Naive B cell (primary cell): ENCODE measurements at regions not wholly inside any gene's neighbourhood (a gene's known extent, or its start where the extent isn't known, plus 50 kb on each side); places are given as distances from the start of the nearest gene placed in this dataset.

Experiments used
- ATAC-seq, 2 donors: fragments of 150-1000 bp; cut with Tn5 transposase; 2 replicates each; pipeline ENCODE4 v1.10.0; 2021; ENCODE audit warnings: low read depth in 2 of 2, mild to moderate bottlenecking in 2 of 2, moderate library complexity in 2 of 2
- DNase-seq: peaks from one replicate; pipeline ENCODE4 v3.0.0; 2022
- H3K27ac Mint-ChIP-seq, 6 donors: one replicate each; pipeline ENCODE4 v1.8.0; 2020 to 2022; ENCODE audit warnings: mild to moderate bottlenecking in 6 of 6, mixed read lengths in 6 of 6, moderate library complexity in 5 of 6, inconsistent platforms in 2 of 6
- H3K27me3 Mint-ChIP-seq, 3 donors: one replicate each; pipeline ENCODE4 v1.8.0; 2021 to 2022; ENCODE audit warnings: mixed read lengths in 3 of 3, mild to moderate bottlenecking in 1 of 3
- H3K36me3 Mint-ChIP-seq, 2 donors: one replicate each; pipeline ENCODE4 v1.8.0; 2020 to 2022; ENCODE audit warnings: mixed read lengths in 2 of 2, inconsistent platforms in 1 of 2, mild to moderate bottlenecking in 1 of 2
- H3K4me1 Mint-ChIP-seq, 3 donors: one replicate each; pipeline ENCODE4 v1.8.0; 2020 to 2022; ENCODE audit warnings: mixed read lengths in 3 of 3, inconsistent platforms in 1 of 3, mild to moderate bottlenecking in 1 of 3, moderate library complexity in 1 of 3
- H3K4me3 Mint-ChIP-seq, 8 donors: one replicate each; pipeline ENCODE4 v1.8.0; 2020 to 2022; ENCODE audit warnings: mild to moderate bottlenecking in 8 of 8, mixed read lengths in 8 of 8, moderate library complexity in 8 of 8, inconsistent platforms in 2 of 8
- H3K9me3 Mint-ChIP-seq, 7 donors: one replicate each; pipeline ENCODE4 v1.8.0; 2020 to 2022; ENCODE audit warnings: mixed read lengths in 7 of 7, mild to moderate bottlenecking in 5 of 7, inconsistent platforms in 2 of 7, moderate library complexity in 1 of 7

DNA sequence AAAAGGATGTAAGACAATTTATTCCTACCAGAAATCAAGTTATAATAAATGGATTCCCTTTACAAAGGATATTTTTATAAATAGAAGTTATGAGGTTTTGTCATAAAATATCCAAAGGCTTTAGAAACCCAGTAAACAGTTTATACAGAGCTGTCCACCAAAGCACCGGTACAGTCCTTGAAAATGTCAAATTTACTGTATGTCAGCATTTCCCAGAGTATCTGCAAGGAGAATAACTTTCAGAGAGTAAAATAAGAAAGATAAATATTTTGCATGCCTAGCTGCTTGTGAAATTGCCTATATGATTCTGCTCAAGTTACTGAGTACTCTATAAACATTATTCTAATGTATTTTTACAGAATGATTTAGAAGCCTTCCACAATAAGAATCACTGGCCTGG lies 923.3 kb upstream of the DDX18 start:
- Mint-ChIP-seq H3K27me3 (no peaks in the 10 kb centered on the region), H3K4me1 (no peaks in the 10 kb centered on the region), H3K27ac (no peak overlapping the region), H3K36me3 (no peaks in the 10 kb centered on the region), H3K9me3 (peaks cover 5 to 19% (median 14%) of the 10 kb centered on the region in 7 donors), H3K4me3 (no peak overlapping the region)
- DNase-seq, result no peak
- no peak for ATAC-seq

DNA sequence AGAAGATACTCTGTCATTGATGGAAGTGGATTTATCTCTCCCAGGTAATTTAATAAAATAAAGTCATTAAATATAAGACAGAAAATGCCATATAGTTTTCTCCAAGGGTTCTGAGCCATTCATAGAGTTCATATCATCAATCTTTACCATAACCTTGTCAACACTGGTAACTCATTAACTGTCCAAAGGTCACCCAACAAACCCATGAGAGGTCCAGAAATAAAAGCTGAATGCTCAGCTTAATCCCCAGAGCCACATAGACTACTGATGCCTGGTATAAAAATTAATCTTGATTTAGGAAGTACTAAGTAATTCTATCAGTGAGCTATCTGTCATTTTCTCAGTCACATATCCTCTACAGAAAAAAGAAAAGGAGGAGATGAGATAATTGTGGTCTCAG lies 903.0 kb upstream of the DDX18 start:
- DNase-seq (no peak), ATAC-seq (no peak)
- H3K36me3 Mint-ChIP-seq, result no peaks in the 10 kb centered on the region
- no peaks in the 10 kb centered on the region for H3K4me1 Mint-ChIP-seq
- H3K27ac Mint-ChIP-seq, result no peak overlapping the region
- H3K27me3 Mint-ChIP-seq, result no peaks in the 10 kb centered on the region
- no peak overlapping the region for H3K4me3 Mint-ChIP-seq
- H3K9me3 Mint-ChIP-seq, result peaks cover 0 to 13% (median 0%) of the 10 kb centered on the region in 7 donors

DNA sequence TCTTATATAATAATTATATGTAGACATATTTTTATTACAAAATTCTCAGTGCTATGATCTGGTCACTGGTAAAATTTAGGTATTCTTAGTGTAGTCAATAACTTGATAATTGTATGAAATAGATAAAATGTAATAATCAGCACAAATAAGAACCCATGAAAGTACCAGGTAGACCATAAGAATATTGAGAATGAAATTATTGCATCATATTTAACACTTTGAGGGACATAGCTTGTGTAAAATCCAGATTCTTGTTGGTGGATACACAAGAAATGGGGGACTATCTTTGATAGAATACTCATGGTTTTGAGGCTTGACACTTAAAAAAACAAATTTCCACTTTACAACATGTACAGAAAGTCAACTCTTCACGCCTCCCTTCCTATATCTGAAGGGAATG lies 898.8 kb upstream of the DDX18 start:
- H3K4me1 Mint-ChIP-seq, result no peaks in the 10 kb centered on the region
- H3K36me3 Mint-ChIP-seq, result no peaks in the 10 kb centered on the region
- DNase-seq, result no peak
- H3K27me3 Mint-ChIP-seq, result no peaks in the 10 kb centered on the region
- peaks cover 0 to 10% (median 1%) of the 10 kb centered on the region in 7 donors for H3K9me3 Mint-ChIP-seq
- ATAC-seq, result no peak
- H3K4me3 Mint-ChIP-seq, result no peak overlapping the region
- H3K27ac Mint-ChIP-seq, result no peak overlapping the region

DNA sequence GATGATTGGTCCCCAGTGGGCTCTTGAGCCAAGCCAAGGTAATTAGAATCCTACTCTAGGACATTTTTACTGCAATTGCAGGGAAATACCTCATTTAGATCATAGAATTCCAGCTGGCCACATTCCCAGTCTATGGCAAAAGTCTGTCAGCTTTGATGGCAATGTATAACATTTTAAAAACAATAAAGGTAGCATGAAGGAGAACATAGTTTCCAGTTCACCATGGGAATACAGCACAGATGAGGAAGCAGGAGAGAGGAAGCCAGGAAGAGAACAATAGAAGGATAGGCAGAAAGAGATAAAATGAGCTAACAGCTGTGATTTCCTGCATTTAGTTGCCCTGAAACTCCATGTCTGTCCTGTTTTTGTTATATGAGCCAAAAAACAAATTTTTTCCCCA lies 897.3 kb upstream of the DDX18 start:
- no peak for ATAC-seq
- H3K27ac Mint-ChIP-seq, result no peak overlapping the region
- H3K9me3 Mint-ChIP-seq, result peaks cover 0 to 10% (median 1%) of the 10 kb centered on the region in 7 donors
- H3K27me3 Mint-ChIP-seq, result no peaks in the 10 kb centered on the region
- no peak overlapping the region for H3K4me3 Mint-ChIP-seq
- H3K4me1 Mint-ChIP-seq, result no peaks in the 10 kb centered on the region
- H3K36me3 Mint-ChIP-seq, result no peaks in the 10 kb centered on the region
- no peak for DNase-seq

DNA sequence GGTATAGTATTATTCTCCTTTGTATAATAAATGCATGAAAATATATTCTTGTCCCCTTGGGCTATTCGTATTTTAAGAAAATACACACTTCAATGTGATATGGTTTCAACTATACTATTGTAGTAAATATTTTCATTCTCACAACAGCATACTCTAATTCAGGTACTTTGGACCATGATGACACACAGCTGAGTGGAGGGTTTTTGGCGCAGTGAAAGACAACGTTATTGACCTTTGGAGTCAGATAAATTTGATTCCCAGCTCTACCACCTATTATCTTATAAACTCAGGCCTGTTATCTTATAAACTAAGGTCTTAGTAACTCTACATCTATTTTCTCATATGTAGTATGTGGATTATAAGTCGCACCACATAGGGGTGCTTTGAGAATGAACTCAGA lies 895.9 kb upstream of the DDX18 start:
- H3K36me3 Mint-ChIP-seq, result no peaks in the 10 kb centered on the region
- no peak for DNase-seq
- H3K4me1 Mint-ChIP-seq, result no peaks in the 10 kb centered on the region
- H3K27me3 Mint-ChIP-seq, result no peaks in the 10 kb centered on the region
- H3K4me3 Mint-ChIP-seq, result no peak overlapping the region
- H3K27ac Mint-ChIP-seq, result no peak overlapping the region
- H3K9me3 Mint-ChIP-seq, result peaks cover 0 to 8% (median 1%) of the 10 kb centered on the region in 7 donors
- ATAC-seq, result no peak

DNA sequence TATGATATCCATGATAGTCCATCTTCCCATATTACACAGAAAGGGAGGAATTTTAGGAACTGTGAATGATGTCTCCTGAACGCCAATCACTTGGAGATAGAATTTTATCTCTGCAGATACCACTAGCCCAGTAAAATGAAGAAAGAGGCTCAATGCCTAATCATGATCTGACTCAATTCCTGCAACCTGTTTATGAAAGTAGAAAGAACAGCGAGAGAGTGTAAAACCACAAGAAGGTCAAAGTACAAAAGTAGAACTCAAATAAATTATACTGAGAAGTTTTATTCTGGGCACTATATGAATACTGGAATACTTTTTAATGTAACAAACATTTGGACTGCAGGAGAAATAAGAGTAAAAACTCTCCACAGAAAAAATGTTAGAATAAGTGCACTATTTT lies 892.1 kb upstream of the DDX18 start:
- no peak for DNase-seq
- Mint-ChIP-seq H3K27me3 (no peaks in the 10 kb centered on the region), H3K36me3 (no peaks in the 10 kb centered on the region), H3K4me3 (no peak overlapping the region), H3K4me1 (no peaks in the 10 kb centered on the region), H3K9me3 (peaks cover 0 to 6% (median 3%) of the 10 kb centered on the region in 7 donors), H3K27ac (no peak overlapping the region)
- no peak for ATAC-seq

DNA sequence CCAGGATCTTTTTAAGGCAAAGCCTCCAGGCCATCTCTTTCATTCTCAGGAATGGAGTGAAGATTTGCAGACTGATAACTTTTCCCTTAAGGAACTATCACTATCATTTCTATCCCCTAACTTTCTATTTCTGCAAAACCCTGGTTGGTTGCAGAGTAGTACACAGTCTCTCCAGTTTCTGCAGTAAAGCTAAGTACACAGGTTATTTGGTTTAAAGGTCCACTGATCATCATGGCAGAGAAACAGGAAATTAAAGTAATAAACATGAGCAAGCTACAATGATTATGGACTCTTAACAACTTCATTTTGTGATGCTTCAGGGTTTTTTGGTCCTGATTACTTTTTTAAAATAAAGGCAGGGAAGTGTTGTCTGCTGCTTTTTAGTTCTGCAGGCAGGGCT lies 890.0 kb upstream of the DDX18 start:
- ATAC-seq (no peak), DNase-seq (no peak)
- Mint-ChIP-seq H3K4me3 (no peak overlapping the region), H3K4me1 (no peaks in the 10 kb centered on the region), H3K9me3 (peaks cover 0 to 6% (median 3%) of the 10 kb centered on the region in 7 donors), H3K27me3 (no peaks in the 10 kb centered on the region), H3K27ac (no peak overlapping the region), H3K36me3 (no peaks in the 10 kb centered on the region)

DNA sequence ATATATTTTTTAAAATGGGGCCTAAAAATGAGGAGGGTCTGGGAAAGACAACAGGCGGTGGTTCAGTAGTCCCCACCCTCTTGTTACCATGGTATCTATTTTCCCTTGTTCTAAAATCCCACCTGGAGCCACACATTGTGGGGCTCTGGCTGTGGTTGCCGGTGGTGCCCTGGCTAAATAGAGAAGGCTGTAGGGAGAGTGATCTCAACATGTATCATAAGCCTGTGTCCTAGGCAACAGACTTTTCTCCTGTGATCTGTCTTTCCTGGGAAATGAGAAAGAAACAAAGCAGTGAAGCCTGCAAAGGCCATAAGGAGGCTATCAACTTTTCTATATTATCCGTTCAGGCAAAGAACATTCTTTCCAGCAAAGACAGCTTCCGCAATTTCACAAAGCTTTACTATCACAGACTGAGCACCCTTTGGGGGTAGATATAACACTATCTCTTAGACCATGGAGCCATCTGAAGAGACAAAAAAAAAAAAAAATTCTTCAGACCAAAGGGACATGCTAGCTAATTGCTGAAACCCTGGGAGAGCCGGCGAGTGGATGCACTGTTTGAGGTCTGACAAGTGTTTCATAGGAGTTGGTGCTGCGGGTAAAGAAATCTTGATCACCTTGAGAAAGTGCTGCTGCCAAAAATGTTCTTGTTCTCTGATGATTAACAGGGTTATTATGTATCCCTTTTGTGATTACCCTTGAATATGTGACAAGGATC lies 879.2 kb upstream of the DDX18 start:
- H3K27me3 Mint-ChIP-seq, result no peaks in the 10 kb centered on the region
- H3K9me3 Mint-ChIP-seq, result peaks cover 2 to 16% (median 9%) of the 10 kb centered on the region in 7 donors
- no peaks in the 10 kb centered on the region for H3K36me3 Mint-ChIP-seq
- no peak overlapping the region for H3K27ac Mint-ChIP-seq
- ATAC-seq (no peak), DNase-seq (no peak)
- no peaks in the 10 kb centered on the region for H3K4me1 Mint-ChIP-seq
- no peak overlapping the region for H3K4me3 Mint-ChIP-seq

DNA sequence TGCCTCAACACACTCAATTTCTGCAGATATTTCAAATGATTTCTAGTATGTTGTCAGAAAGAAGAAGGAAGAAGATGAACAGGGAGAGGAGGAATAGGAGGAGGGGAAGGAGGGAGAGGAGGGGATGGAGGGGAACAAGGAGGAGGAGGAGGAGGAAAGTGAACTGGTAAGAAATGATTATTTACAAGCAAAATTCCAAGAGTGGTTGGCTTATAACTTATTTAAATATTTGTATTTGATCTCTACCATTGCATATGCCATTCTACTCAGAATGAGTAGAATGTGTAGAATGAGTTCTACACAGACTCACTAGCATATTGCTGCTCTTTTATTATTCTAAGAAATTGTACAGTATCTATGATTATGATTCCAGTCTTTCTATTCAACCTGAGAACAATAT lies 866.2 kb upstream of the DDX18 start:
- no peak overlapping the region for H3K4me3 Mint-ChIP-seq
- peaks cover 0 to 5% (median 2%) of the 10 kb centered on the region in 7 donors for H3K9me3 Mint-ChIP-seq
- H3K27me3 Mint-ChIP-seq, result no peaks in the 10 kb centered on the region
- H3K4me1 Mint-ChIP-seq, result no peaks in the 10 kb centered on the region
- ATAC-seq (no peak), DNase-seq (no peak)
- no peaks in the 10 kb centered on the region for H3K36me3 Mint-ChIP-seq
- H3K27ac Mint-ChIP-seq, result no peak overlapping the region

DNA sequence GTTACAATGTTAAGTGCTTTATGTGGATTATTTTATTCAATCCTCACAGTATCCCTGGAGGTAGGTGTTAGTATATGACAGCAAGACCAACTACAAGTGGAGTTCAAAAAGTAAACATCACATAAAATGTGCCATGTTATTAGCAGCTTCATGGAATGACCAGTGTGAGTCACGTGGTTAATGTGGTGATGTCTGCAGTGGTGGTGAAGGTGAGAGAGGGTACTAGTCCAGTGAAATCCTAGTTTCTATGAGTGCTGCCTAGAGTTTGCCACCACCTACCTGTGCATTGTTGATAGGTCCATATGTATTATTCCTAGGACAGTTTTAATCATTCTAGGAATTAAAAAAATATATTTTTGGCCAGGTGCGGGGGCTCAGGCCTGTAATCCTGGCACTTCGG lies 865.2 kb upstream of the DDX18 start:
- no peaks in the 10 kb centered on the region for H3K27me3 Mint-ChIP-seq
- H3K9me3 Mint-ChIP-seq, result peaks cover 0 to 5% (median 4%) of the 10 kb centered on the region in 7 donors
- no peak for DNase-seq
- no peak overlapping the region for H3K4me3 Mint-ChIP-seq
- H3K4me1 Mint-ChIP-seq, result no peaks in the 10 kb centered on the region
- H3K27ac Mint-ChIP-seq, result no peak overlapping the region
- ATAC-seq, result no peak
- H3K36me3 Mint-ChIP-seq, result no peaks in the 10 kb centered on the region

DNA sequence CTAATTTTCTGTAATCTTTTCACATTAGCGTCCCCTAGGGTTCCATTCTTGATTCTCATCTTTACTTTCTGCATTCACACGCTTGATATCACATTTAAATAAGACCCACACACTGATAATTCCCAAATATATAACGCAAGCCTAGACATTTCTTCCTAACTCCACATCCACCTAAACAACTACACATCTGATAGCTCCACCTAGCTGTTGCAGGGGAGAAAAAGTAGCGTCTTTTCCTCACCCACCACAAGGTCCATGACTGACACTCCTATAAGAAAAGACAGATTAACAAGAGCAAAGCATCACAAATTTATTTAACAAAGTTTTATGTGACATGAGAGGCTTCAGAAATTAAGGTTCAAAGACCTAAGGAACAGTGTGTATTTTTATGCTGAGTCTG lies 862.2 kb upstream of the DDX18 start:
- DNase-seq (no peak), ATAC-seq (no peak)
- Mint-ChIP-seq H3K27me3 (no peaks in the 10 kb centered on the region), H3K9me3 (peaks cover 3 to 20% (median 6%) of the 10 kb centered on the region in 7 donors), H3K4me3 (no peak overlapping the region), H3K36me3 (no peaks in the 10 kb centered on the region), H3K27ac (no peak overlapping the region), H3K4me1 (no peaks in the 10 kb centered on the region)

DNA sequence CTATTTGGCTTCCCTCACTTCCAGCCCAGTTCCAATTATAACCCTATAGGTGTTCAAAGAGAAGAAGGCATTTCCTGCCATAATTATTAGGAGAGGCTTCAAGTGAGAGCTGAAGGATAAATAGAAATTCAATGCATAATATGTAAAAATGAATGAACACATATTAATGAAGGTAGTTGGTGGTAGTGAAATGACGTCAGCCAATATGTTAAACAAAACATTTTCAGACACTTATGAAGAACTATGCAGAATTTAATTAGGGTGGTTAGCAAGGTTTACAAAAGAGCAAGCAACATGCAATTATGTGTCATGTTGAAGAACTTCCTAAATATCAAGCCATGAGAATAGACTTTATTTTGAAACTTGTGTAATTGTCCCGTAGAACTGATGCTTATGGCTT lies 858.8 kb upstream of the DDX18 start:
- H3K4me1 Mint-ChIP-seq, result no peaks in the 10 kb centered on the region
- H3K27me3 Mint-ChIP-seq, result no peaks in the 10 kb centered on the region
- no peak overlapping the region for H3K4me3 Mint-ChIP-seq
- ATAC-seq (no peak), DNase-seq (no peak)
- peaks cover 0 to 34% (median 11%) of the 10 kb centered on the region in 7 donors for H3K9me3 Mint-ChIP-seq
- H3K36me3 Mint-ChIP-seq, result no peaks in the 10 kb centered on the region
- H3K27ac Mint-ChIP-seq, result no peak overlapping the region

DNA sequence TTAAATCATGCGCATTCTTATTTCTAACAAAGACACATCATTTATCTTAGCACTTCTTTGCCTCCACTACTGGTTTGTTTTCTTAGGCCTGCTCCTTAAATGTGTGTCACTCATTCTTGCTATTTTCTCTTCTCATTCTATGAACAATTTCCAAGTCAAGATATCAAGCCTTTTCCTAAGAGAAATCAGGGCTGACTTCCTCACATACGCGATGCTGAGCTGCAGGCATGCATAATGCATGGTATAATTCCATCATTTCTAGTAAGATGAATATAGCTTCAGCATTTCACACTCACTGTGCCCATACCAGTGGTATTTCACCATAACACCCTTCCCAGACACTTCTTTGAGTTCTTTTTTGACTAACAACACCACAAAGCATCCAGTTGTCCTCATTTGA lies 838.9 kb upstream of the DDX18 start:
- Mint-ChIP-seq H3K27ac (no peak overlapping the region), H3K9me3 (peaks cover 2 to 22% (median 7%) of the 10 kb centered on the region in 7 donors), H3K4me3 (no peak overlapping the region), H3K27me3 (no peaks in the 10 kb centered on the region), H3K4me1 (no peaks in the 10 kb centered on the region), H3K36me3 (no peaks in the 10 kb centered on the region)
- ATAC-seq, result no peak
- no peak for DNase-seq

DNA sequence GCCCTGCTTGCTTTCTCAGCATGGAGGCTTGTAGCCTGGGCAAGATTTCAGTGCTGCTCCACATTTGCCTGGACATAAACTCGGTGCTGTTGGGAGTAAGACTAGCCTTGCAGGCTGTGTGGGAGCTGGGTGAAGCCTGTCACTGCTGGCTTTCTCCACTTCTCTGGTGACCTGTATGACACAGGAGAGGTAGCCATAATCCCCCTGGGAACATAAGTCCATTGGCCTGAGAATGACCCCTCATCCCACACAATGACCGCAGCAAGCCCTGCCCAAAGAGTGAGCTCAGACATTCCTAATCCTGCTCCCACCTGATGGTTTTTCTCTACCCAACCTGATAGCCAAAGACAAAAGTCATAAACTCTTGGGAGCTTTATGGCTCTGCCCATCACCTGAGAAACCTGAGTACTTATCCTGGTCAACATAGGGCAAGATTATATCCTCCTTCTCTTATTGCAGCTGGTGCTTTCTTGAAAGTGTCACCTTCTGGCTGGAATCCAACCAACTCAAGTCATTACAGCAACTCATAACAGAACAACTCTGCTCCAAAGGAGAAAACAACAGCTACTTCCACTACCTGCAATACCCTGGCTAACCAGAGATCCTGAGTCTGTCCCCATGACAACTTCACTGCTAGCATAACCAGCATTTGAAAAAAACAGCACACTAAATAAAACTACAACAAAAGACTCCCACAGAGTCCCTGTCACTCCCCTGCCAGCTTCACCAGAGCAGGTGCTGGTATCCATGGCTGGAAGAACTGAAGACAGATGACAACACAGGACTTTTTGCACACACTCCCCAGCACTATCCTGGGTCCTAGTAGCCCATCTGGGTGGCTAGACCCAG lies 834.4 kb upstream of the DDX18 start:
- Mint-ChIP-seq H3K36me3 (no peaks in the 10 kb centered on the region), H3K4me3 (no peak overlapping the region), H3K27ac (no peak overlapping the region), H3K9me3 (peaks cover 0 to 23% (median 14%) of the 10 kb centered on the region in 7 donors), H3K4me1 (no peaks in the 10 kb centered on the region), H3K27me3 (no peaks in the 10 kb centered on the region)
- no peak for DNase-seq
- no peak for ATAC-seq
